ENCODE measurements at regions not wholly inside any gene's neighbourhood (a gene's known extent, or its start where the extent isn't known, plus 50 kb on each side); places are given as distances from the start of the nearest gene placed in this dataset.
A peak's percentile ranks its signal among the peaks of the same experiment; 100 is the strongest.

DNA sequence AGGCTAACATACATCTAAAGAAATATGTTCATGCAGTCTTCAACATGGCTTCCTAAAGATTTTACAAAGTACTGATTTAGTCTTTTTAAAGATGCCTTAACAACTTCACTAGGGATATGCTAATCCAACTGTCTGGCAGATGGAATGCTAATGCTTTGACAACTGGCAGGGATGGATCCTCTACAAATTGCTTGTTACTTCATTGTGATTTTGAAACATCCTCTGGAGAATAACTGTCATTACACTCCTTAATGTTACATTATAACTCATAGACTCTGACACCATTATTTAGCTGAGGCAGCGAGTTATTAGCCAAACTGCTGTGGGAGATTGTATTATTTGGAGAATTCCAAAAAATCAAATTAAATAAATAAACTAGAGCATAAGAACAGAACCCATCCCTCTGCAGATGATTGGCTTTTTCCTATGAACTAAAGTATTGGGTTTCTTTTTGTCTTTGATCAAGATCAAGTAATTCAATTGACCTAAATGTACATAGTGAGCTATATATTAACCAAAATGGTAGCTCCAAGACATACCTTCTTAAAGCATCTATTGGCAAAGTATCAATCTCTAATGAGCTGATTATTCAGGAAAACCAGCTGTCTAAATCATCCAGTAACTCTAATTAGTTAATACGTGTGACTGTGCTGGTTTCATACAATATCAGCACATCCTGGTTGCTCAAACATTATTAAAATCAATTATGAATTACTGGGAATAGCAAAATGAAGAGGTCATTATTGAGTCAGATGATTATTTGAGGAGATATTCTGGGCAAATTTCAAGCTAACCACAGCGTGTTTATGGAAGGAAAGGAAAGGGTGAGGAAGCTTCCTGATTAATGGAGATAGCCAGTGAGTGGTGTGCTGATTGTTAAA lies 321.3 kb upstream of the TFPI start:
- Mint-ChIP-seq H3K27ac (peak overlapping the region in 2 of 3 experiments; percentile 37 to 46), H3K4me1 (peaks cover 17% of the 10 kb centered on the region), H3K27me3 (ENCODE audit: low read depth) (no peaks in the 10 kb centered on the region), H3K4me3 (no peak overlapping the region), H3K9me3 (no peaks in the 10 kb centered on the region), H3K36me3 (ENCODE audit: low read depth) (no peaks in the 10 kb centered on the region)
- TF ChIP-seq, protein P1, sequence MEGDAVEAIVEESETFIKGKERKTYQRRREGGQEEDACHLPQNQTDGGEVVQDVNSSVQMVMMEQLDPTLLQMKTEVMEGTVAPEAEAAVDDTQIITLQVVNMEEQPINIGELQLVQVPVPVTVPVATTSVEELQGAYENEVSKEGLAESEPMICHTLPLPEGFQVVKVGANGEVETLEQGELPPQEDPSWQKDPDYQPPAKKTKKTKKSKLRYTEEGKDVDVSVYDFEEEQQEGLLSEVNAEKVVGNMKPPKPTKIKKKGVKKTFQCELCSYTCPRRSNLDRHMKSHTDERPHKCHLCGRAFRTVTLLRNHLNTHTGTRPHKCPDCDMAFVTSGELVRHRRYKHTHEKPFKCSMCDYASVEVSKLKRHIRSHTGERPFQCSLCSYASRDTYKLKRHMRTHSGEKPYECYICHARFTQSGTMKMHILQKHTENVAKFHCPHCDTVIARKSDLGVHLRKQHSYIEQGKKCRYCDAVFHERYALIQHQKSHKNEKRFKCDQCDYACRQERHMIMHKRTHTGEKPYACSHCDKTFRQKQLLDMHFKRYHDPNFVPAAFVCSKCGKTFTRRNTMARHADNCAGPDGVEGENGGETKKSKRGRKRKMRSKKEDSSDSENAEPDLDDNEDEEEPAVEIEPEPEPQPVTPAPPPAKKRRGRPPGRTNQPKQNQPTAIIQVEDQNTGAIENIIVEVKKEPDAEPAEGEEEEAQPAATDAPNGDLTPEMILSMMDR (IDR thresholded peaks at IDR 0.05; ENCODE audit: unreplicated experiment in 3 of 3): no peak

DNA sequence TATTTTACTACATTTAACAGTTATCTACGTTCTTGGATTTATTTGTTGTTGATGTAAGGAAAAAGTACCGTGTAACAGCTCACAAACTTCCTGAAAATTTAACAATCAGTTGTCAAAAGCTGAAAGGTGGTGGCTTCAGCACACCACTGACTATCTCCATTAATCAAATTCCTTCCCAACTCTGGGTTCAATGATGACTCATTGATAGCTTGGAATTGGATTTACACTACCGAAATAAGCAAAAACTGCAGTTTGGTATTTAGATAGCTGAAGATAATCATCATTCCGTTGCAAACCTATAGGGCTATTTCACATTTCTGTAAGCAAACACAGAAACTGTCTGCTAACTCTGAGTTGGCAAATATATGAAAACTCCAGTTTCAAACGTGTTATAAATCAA lies 322.3 kb upstream of the TFPI start:
- Mint-ChIP-seq H3K4me3 (no peak overlapping the region), H3K9me3 (no peaks in the 10 kb centered on the region), H3K27me3 (ENCODE audit: low read depth) (no peaks in the 10 kb centered on the region), H3K27ac (no peak overlapping the region), H3K4me1 (peaks cover 17% of the 10 kb centered on the region), H3K36me3 (ENCODE audit: low read depth) (no peaks in the 10 kb centered on the region)
- TF ChIP-seq, protein P1 (IDR thresholded peaks at IDR 0.05; ENCODE audit: unreplicated experiment in 3 of 3): no peak

GRCh38 chr2:187877391-187877790 lies 323.2 kb upstream of the TFPI start:
- Mint-ChIP-seq H3K9me3 (no peaks in the 10 kb centered on the region), H3K4me1 (peaks cover 17% of the 10 kb centered on the region), H3K4me3 (no peak overlapping the region), H3K27ac (peak overlapping the region in 1 of 3 experiments; percentile 8), H3K27me3 (ENCODE audit: low read depth) (no peaks in the 10 kb centered on the region), H3K36me3 (ENCODE audit: low read depth) (no peaks in the 10 kb centered on the region)
- TF ChIP-seq, protein P1 (IDR thresholded peaks at IDR 0.05; ENCODE audit: unreplicated experiment in 3 of 3): no peak

- H3K9me3 Mint-ChIP-seq: no peaks in the 10 kb centered on the region
- H3K36me3 Mint-ChIP-seq (ENCODE audit: low read depth): no peaks in the 10 kb centered on the region
- TF ChIP-seq, protein P1 (IDR thresholded peaks at IDR 0.05; ENCODE audit: unreplicated experiment in 3 of 3): no peak
- H3K4me3 Mint-ChIP-seq: no peak overlapping the region
- no peaks in the 10 kb centered on the region for H3K27me3 Mint-ChIP-seq (ENCODE audit: low read depth)
- H3K27ac Mint-ChIP-seq: no peak overlapping the region
- H3K4me1 Mint-ChIP-seq: peaks cover 17% of the 10 kb centered on the region
Observed at GRCh38 chr2:187878112-187878511, 323.9 kb upstream of the TFPI start.

DNA sequence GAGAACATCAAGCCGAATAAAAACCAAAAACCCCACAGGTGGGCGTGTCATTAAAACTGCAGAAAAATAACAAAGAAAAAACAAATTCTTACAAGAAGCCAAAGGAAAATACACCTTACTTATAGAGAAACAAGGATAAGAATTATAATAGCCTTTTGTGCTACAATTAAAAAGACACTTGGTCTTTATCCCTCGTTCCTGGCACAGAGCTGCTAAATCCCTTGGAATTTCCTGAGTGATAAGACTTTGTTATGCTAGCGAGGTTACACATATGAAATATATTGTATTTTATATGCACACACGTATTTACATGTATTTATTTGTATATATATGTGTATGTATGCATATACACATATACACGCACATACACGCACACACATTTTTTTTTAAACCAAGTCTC lies 325.3 kb upstream of the TFPI start:
- Mint-ChIP-seq H3K9me3 (no peaks in the 10 kb centered on the region), H3K4me1 (peaks cover 13% of the 10 kb centered on the region), H3K27me3 (ENCODE audit: low read depth) (no peaks in the 10 kb centered on the region)

More for the DNA sequence above, 325.3 kb upstream of the TFPI start:
- TF ChIP-seq, protein P1 (IDR thresholded peaks at IDR 0.05; ENCODE audit: unreplicated experiment in 3 of 3): no peak
- Mint-ChIP-seq H3K4me3 (no peak overlapping the region), H3K27ac (no peak overlapping the region), H3K36me3 (ENCODE audit: low read depth) (no peaks in the 10 kb centered on the region)

Measured in nephron (organoid).